HUES64 (cell line): ENCODE measurements at regions not wholly inside any gene's neighbourhood (a gene's known extent, or its start where the extent isn't known, plus 50 kb on each side); places are given as distances from the start of the nearest gene placed in this dataset.

Experiments used
- H3K27ac ChIP-seq: 2 replicates; pipeline ENCODE4 v1.7.0; 2013; ENCODE audit warnings: low read depth, low read length, inconsistent platforms
- H3K27me3 ChIP-seq: 2 replicates; pipeline ENCODE4 v1.6.1; 2013; ENCODE audit warnings: mild to moderate bottlenecking, low read length; ENCODE audit not compliant: insufficient read depth
- H3K36me3 ChIP-seq: 2 replicates; pipeline ENCODE4 v1.6.1; 2013; ENCODE audit warnings: mild to moderate bottlenecking, low read length; ENCODE audit not compliant: insufficient read depth
- H3K4me1 ChIP-seq: 2 replicates; pipeline ENCODE4 v1.6.1; 2013; ENCODE audit warnings: mild to moderate bottlenecking, low read length, moderate library complexity; ENCODE audit not compliant: insufficient read depth
- H3K4me3 ChIP-seq: 2 replicates; pipeline ENCODE4 v1.5.1; 2013; ENCODE audit warnings: mild to moderate bottlenecking, low read length, moderate library complexity
- H3K9ac ChIP-seq: 2 replicates; pipeline ENCODE4 v1.6.1; 2013; ENCODE audit warnings: mild to moderate bottlenecking, low read depth, low read length
- H3K9me3 ChIP-seq: 2 replicates; pipeline ENCODE4 v1.6.1; 2013; ENCODE audit warnings: low read depth, low read length; ENCODE audit not compliant: insufficient read depth
- WGBS: fragments of 150-250, 120-280 bp; methylation state at CpG from one replicate; pipeline ENCODE4 v1.1.7; 2013; ENCODE audit warnings: missing lambda C conversion rate; 5-methylcytosine and 5-hydroxymethylcytosine counted together

GRCh38 chr1:50292276-50292675 is 131.0 kb downstream of the DMRTA2 start:
- H3K4me1 ChIP-seq = no peaks in the 10 kb centered on the region
- no peak overlapping the region for H3K27ac ChIP-seq
- 71% methylated on average over 9 of the region's 9 CpGs for WGBS
- H3K9ac ChIP-seq = no peak overlapping the region
- H3K9me3 ChIP-seq = no peaks in the 10 kb centered on the region
- no peak overlapping the region for H3K4me3 ChIP-seq
- no peaks in the 10 kb centered on the region for H3K27me3 ChIP-seq
- H3K36me3 ChIP-seq = no peaks in the 10 kb centered on the region

GRCh38 chr1:50289495-50289894 is 133.7 kb downstream of the DMRTA2 start:
- WGBS = 85% methylated on average over 3 of the region's 3 CpGs
- H3K36me3 ChIP-seq = no peaks in the 10 kb centered on the region
- H3K9me3 ChIP-seq = no peaks in the 10 kb centered on the region
- H3K4me3 ChIP-seq = no peak overlapping the region
- no peak overlapping the region for H3K9ac ChIP-seq
- no peaks in the 10 kb centered on the region for H3K4me1 ChIP-seq
- H3K27me3 ChIP-seq = no peaks in the 10 kb centered on the region
- H3K27ac ChIP-seq = no peak overlapping the region

- Histone ChIP-seq H3K4me1 (no peaks in the 10 kb centered on the region), H3K27ac (no peak overlapping the region), H3K27me3 (no peaks in the 10 kb centered on the region), H3K9ac (no peak overlapping the region), H3K4me3 (no peak overlapping the region), H3K9me3 (no peaks in the 10 kb centered on the region), H3K36me3 (no peaks in the 10 kb centered on the region)
- 78% methylated on average over 4 of the region's 4 CpGs for WGBS
Measured at GRCh38 chr1:50285994-50286393, 137.2 kb downstream of the DMRTA2 start.

- Histone ChIP-seq H3K9ac (no peak overlapping the region), H3K9me3 (no peaks in the 10 kb centered on the region), H3K36me3 (no peaks in the 10 kb centered on the region), H3K4me3 (no peak overlapping the region), H3K4me1 (peaks cover 17% of the 10 kb centered on the region), H3K27ac (no peak overlapping the region), H3K27me3 (no peaks in the 10 kb centered on the region)
- 72% methylated on average over 7 of the region's 7 CpGs for WGBS
Measured at GRCh38 chr1:50279622-50280330, 143.5 kb downstream of the DMRTA2 start.

- H3K36me3 ChIP-seq = no peaks in the 10 kb centered on the region
- H3K4me1 ChIP-seq = peaks cover 17% of the 10 kb centered on the region
- WGBS = 36% methylated on average over 2 of the region's 3 CpGs
- H3K9me3 ChIP-seq = no peaks in the 10 kb centered on the region
- no peak overlapping the region for H3K27ac ChIP-seq
- H3K4me3 ChIP-seq = no peak overlapping the region
- no peaks in the 10 kb centered on the region for H3K27me3 ChIP-seq
- no peak overlapping the region for H3K9ac ChIP-seq
Measured at GRCh38 chr1:50278961-50279360, 144.3 kb downstream of the DMRTA2 start.

- no peak overlapping the region for H3K4me3 ChIP-seq
- H3K36me3 ChIP-seq = no peaks in the 10 kb centered on the region
- no peak overlapping the region for H3K9ac ChIP-seq
- peaks cover 17% of the 10 kb centered on the region for H3K4me1 ChIP-seq
- H3K27ac ChIP-seq = no peak overlapping the region
- H3K9me3 ChIP-seq = no peaks in the 10 kb centered on the region
- H3K27me3 ChIP-seq = no peaks in the 10 kb centered on the region
- 79% methylated on average over 7 of the region's 7 CpGs for WGBS
Measured at GRCh38 chr1:50278410-50278809, 144.8 kb downstream of the DMRTA2 start.

- WGBS = 60% methylated on average over 9 of the region's 9 CpGs
- Histone ChIP-seq H3K4me1 (peaks cover 21% of the 10 kb centered on the region), H3K9ac (no peak overlapping the region), H3K4me3 (no peak overlapping the region), H3K9me3 (no peaks in the 10 kb centered on the region), H3K27me3 (no peaks in the 10 kb centered on the region), H3K36me3 (no peaks in the 10 kb centered on the region), H3K27ac (no peak overlapping the region)
Measured at GRCh38 chr1:50275566-50275965, 147.7 kb downstream of the DMRTA2 start.

GRCh38 chr1:50272912-50273311 is 150.3 kb downstream of the DMRTA2 start:
- Histone ChIP-seq H3K27ac (no peak overlapping the region), H3K4me3 (no peak overlapping the region), H3K27me3 (no peaks in the 10 kb centered on the region), H3K9me3 (no peaks in the 10 kb centered on the region), H3K9ac (no peak overlapping the region), H3K4me1 (peaks cover 16% of the 10 kb centered on the region), H3K36me3 (no peaks in the 10 kb centered on the region)

GRCh38 chr1:50271968-50272578 is 151.2 kb downstream of the DMRTA2 start:
- 54% methylated on average over 2 of the region's 2 CpGs for WGBS
- no peaks in the 10 kb centered on the region for H3K9me3 ChIP-seq
- no peak overlapping the region for H3K4me3 ChIP-seq
- H3K36me3 ChIP-seq = no peaks in the 10 kb centered on the region
- no peak overlapping the region for H3K9ac ChIP-seq
- H3K27ac ChIP-seq = no peak overlapping the region
- no peaks in the 10 kb centered on the region for H3K27me3 ChIP-seq
- H3K4me1 ChIP-seq = peaks cover 16% of the 10 kb centered on the region

- Histone ChIP-seq H3K4me1 (peaks cover 15% of the 10 kb centered on the region), H3K9me3 (no peaks in the 10 kb centered on the region), H3K36me3 (no peaks in the 10 kb centered on the region), H3K27ac (no peak overlapping the region), H3K27me3 (no peaks in the 10 kb centered on the region), H3K4me3 (no peak overlapping the region), H3K9ac (no peak overlapping the region)
- WGBS = 60% methylated on average over 2 of the region's 2 CpGs
Measured at GRCh38 chr1:50271337-50271736, 151.9 kb downstream of the DMRTA2 start.

- Histone ChIP-seq H3K4me3 (no peak overlapping the region), H3K9me3 (no peaks in the 10 kb centered on the region), H3K27me3 (no peaks in the 10 kb centered on the region), H3K4me1 (peaks cover 11% of the 10 kb centered on the region), H3K27ac (no peak overlapping the region), H3K36me3 (no peaks in the 10 kb centered on the region), H3K9ac (no peak overlapping the region)
- WGBS = 71% methylated on average over 1 of the region's 3 CpGs
Measured at GRCh38 chr1:50270926-50271325, 152.3 kb downstream of the DMRTA2 start.
